OCI-LY3 (cell line): ENCODE measurements at regions not wholly inside any gene's neighbourhood (a gene's known extent, or its start where the extent isn't known, plus 50 kb on each side); places are given as distances from the start of the nearest gene placed in this dataset.

Source experiments
- EZH2phosphoT487 ChIP-seq: fragments of 200-600 bp; shearing (Covaris generic); IDR thresholded peaks from 2 replicates; pipeline ENCODE4 v1.6.1; 2018; ENCODE audit warnings: antibody characterized with exemption, mixed run types, low read depth
- TF ChIP-seq, protein P1 (sequence below): fragments of 200-600, 300-600 bp; sonication (generic); IDR thresholded peaks from 2 replicates; pipeline ENCODE4 v1.5.1; 2014; ENCODE audit warnings: antibody characterized with exemption, low read length, low read depth

DNA sequence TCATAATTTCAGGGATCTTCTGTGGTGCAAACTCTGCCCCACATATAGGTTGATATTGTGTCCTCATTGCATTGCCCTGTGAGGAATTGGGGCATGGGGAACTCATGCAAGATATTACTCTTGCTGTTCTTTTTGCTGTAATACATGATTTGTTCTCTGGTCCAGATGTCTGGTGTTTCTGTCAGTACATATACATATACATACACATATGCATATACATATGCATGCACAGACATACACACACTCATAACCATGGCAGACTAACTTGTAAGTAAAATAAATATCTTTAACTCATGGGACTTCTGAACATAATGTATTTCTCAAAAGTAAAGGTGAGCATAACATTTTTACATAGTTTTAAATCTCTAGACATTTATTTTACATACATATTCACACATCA, 438.3 kb downstream of the CD109 start:
- TF ChIP-seq, protein P1, sequence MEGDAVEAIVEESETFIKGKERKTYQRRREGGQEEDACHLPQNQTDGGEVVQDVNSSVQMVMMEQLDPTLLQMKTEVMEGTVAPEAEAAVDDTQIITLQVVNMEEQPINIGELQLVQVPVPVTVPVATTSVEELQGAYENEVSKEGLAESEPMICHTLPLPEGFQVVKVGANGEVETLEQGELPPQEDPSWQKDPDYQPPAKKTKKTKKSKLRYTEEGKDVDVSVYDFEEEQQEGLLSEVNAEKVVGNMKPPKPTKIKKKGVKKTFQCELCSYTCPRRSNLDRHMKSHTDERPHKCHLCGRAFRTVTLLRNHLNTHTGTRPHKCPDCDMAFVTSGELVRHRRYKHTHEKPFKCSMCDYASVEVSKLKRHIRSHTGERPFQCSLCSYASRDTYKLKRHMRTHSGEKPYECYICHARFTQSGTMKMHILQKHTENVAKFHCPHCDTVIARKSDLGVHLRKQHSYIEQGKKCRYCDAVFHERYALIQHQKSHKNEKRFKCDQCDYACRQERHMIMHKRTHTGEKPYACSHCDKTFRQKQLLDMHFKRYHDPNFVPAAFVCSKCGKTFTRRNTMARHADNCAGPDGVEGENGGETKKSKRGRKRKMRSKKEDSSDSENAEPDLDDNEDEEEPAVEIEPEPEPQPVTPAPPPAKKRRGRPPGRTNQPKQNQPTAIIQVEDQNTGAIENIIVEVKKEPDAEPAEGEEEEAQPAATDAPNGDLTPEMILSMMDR: no peak
- TF ChIP-seq EZH2phosphoT487: no peak
